ENCODE measurements at regions not wholly inside any gene's neighbourhood (a gene's known extent, or its start where the extent isn't known, plus 50 kb on each side); places are given as distances from the start of the nearest gene placed in this dataset.

DNA sequence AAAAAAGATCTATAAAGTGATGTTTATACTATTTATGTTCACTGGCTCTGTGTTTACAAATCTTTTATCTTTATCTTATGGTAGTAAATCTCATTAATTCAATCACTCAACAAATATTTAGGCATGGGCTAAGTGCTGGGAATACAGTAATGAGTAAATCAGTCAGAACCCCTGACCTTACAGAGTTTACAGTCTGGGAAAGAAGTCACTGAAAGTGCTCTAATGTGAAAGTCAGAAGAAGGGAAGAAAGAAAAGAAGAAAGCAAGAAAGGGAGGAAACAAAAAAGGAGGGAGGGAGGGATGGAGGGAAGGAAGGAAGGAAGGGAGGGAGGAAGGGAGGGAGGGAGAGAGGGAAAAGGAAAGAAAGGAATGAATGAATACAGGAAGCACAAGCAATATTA lies 96.8 kb upstream of the SOX2 start:
- no peak overlapping the region for H3K4me2 ChIP-seq (ENCODE audit: low read length)
- H3K4me1 ChIP-seq (ENCODE audit: low read length) = no peaks in the 10 kb centered on the region
- no peaks in the 10 kb centered on the region for H3K9me3 ChIP-seq (ENCODE audit: insufficient read depth, low read length)
- no peak overlapping the region for H3K27ac ChIP-seq (ENCODE audit: low read length)
- H3K36me3 ChIP-seq (replicated peaks; ENCODE audit: low read depth, low read length) = no peaks in the 10 kb centered on the region
- no peaks in the 10 kb centered on the region for H3K79me2 ChIP-seq (ENCODE audit: low read length)
- no peak overlapping the region for H2AFZ ChIP-seq (ENCODE audit: low read depth, low read length)
- H3K4me3 ChIP-seq (ENCODE audit: low read length) = no peak overlapping the region
- TF ChIP-seq, protein P1, sequence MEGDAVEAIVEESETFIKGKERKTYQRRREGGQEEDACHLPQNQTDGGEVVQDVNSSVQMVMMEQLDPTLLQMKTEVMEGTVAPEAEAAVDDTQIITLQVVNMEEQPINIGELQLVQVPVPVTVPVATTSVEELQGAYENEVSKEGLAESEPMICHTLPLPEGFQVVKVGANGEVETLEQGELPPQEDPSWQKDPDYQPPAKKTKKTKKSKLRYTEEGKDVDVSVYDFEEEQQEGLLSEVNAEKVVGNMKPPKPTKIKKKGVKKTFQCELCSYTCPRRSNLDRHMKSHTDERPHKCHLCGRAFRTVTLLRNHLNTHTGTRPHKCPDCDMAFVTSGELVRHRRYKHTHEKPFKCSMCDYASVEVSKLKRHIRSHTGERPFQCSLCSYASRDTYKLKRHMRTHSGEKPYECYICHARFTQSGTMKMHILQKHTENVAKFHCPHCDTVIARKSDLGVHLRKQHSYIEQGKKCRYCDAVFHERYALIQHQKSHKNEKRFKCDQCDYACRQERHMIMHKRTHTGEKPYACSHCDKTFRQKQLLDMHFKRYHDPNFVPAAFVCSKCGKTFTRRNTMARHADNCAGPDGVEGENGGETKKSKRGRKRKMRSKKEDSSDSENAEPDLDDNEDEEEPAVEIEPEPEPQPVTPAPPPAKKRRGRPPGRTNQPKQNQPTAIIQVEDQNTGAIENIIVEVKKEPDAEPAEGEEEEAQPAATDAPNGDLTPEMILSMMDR (IDR thresholded peaks at IDR 0.05; ENCODE audit: low read depth, low read length) = no peak
- TF ChIP-seq EZH2phosphoT487 (IDR thresholded peaks at IDR 0.05; ENCODE audit: low read depth) = no peak
- no peaks in the 10 kb centered on the region; the same call in 1 of the 2 replicates for H3K27me3 ChIP-seq (ENCODE audit: low read depth, low read length)
- no peak overlapping the region for H3K9ac ChIP-seq (ENCODE audit: low read length)
- H4K20me1 ChIP-seq (ENCODE audit: insufficient read depth, low read length) = no peaks in the 10 kb centered on the region

DNA sequence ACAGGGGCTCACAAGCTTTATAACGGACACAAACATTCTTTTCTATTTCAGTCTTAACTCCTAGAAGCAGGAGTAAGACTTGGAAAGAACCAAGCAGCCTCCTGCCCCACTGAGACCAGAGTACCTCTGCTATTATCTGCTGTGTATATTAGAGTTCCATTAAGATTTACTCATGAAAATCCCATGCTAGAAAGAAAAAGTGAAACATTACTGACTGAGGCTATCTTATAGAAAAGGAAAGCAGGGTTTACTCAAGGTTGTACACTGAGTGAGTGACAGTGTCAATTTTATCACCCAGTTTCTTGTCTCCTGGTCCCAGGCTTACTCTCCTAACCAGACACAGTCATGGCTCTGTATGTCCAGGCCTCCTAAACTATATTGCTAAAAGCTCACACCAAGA lies 97.9 kb upstream of the SOX2 start:
- Histone ChIP-seq H3K27me3 (ENCODE audit: low read depth, low read length) (no peaks in the 10 kb centered on the region; the same call in 1 of the 2 replicates), H3K9me3 (ENCODE audit: insufficient read depth, low read length) (no peaks in the 10 kb centered on the region), H3K9ac (ENCODE audit: low read length) (no peak overlapping the region), H2AFZ (ENCODE audit: low read depth, low read length) (no peak overlapping the region), H3K4me3 (ENCODE audit: low read length) (no peak overlapping the region), H3K4me2 (ENCODE audit: low read length) (no peak overlapping the region), H3K79me2 (ENCODE audit: low read length) (no peaks in the 10 kb centered on the region), H3K36me3 (replicated peaks; ENCODE audit: low read depth, low read length) (no peaks in the 10 kb centered on the region), H3K27ac (ENCODE audit: low read length) (no peak overlapping the region), H3K4me1 (ENCODE audit: low read length) (no peaks in the 10 kb centered on the region), H4K20me1 (ENCODE audit: insufficient read depth, low read length) (no peaks in the 10 kb centered on the region)
- TF ChIP-seq, protein P1 (IDR thresholded peaks at IDR 0.05; ENCODE audit: low read depth, low read length) = no peak
- TF ChIP-seq EZH2phosphoT487 (IDR thresholded peaks at IDR 0.05; ENCODE audit: low read depth) = no peak

DNA sequence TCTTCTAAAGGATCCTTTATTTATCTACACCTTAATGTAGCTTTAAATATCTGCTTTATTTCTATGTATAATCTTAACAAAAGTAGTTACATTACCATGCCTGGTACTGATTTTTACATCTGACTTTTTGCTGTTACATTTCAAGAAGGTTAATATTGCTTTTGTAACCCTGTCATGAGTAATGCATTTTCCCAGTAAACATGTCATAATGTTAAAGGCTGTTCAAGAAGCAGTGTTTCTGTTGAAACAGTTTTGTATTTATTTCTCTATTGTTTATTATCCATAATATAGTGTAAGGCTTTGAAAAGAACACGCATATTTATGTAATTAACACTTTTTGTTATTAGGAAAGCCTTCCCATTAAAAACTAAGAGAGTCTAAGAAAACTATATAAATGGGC lies 98.5 kb upstream of the SOX2 start:
- Histone ChIP-seq H3K9ac (ENCODE audit: low read length) (no peak overlapping the region), H3K4me2 (ENCODE audit: low read length) (no peak overlapping the region), H3K27me3 (ENCODE audit: low read depth, low read length) (no peaks in the 10 kb centered on the region), H3K4me3 (ENCODE audit: low read length) (no peak overlapping the region), H4K20me1 (ENCODE audit: insufficient read depth, low read length) (no peaks in the 10 kb centered on the region), H3K36me3 (replicated peaks; ENCODE audit: low read depth, low read length) (no peaks in the 10 kb centered on the region), H3K27ac (ENCODE audit: low read length) (no peak overlapping the region), H3K9me3 (ENCODE audit: insufficient read depth, low read length) (no peaks in the 10 kb centered on the region), H2AFZ (ENCODE audit: low read depth, low read length) (no peak overlapping the region), H3K4me1 (ENCODE audit: low read length) (no peaks in the 10 kb centered on the region), H3K79me2 (ENCODE audit: low read length) (no peaks in the 10 kb centered on the region)
- TF ChIP-seq, protein P1 (IDR thresholded peaks at IDR 0.05; ENCODE audit: low read depth, low read length) = no peak
- no peak for TF ChIP-seq EZH2phosphoT487 (IDR thresholded peaks at IDR 0.05; ENCODE audit: low read depth)

DNA sequence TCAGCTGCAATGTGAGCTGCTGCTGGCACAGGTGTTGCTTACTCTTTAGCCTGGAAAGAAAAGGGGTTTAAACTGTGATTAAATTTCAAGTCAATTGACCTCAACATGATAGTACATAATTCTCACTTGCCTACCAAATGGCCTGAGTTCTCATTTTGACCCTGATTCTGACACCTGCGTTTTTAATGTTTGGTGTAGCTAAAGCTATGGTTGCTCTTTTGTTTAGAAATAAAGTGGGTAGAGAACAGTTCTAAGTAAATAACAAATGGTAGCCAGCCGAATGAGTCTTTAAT lies 100.8 kb upstream of the SOX2 start:
- Histone ChIP-seq H3K4me1 (ENCODE audit: low read length) (no peaks in the 10 kb centered on the region), H3K4me3 (ENCODE audit: low read length) (no peak overlapping the region), H4K20me1 (ENCODE audit: insufficient read depth, low read length) (no peaks in the 10 kb centered on the region), H3K27ac (ENCODE audit: low read length) (no peak overlapping the region), H3K36me3 (replicated peaks; ENCODE audit: low read depth, low read length) (no peaks in the 10 kb centered on the region), H3K79me2 (ENCODE audit: low read length) (no peaks in the 10 kb centered on the region), H3K9me3 (ENCODE audit: insufficient read depth, low read length) (no peaks in the 10 kb centered on the region), H2AFZ (ENCODE audit: low read depth, low read length) (no peak overlapping the region), H3K27me3 (ENCODE audit: low read depth, low read length) (no peaks in the 10 kb centered on the region), H3K4me2 (ENCODE audit: low read length) (no peak overlapping the region), H3K9ac (ENCODE audit: low read length) (no peak overlapping the region)
- TF ChIP-seq EZH2phosphoT487 (IDR thresholded peaks at IDR 0.05; ENCODE audit: low read depth) = no peak
- TF ChIP-seq, protein P1 (IDR thresholded peaks at IDR 0.05; ENCODE audit: low read depth, low read length) = no peak

All from OCI-LY3 (cell line).